Endothelial cell (in vitro differentiated cells): ENCODE measurements at regions not wholly inside any gene's neighbourhood (a gene's known extent, or its start where the extent isn't known, plus 50 kb on each side); places are given as distances from the start of the nearest gene placed in this dataset.
A peak's percentile ranks its signal among the peaks of the same experiment; 100 is the strongest.

Source experiments
- DNase-seq: peaks from one replicate; pipeline ENCODE4 v3.0.0; 2021; ENCODE audit warnings: low spot score
- H3K27ac Mint-ChIP-seq: one replicate; pipeline ENCODE4 v1.8.0; 2021; ENCODE audit warnings: mixed read lengths, inconsistent platforms; ENCODE audit not compliant: unreplicated experiment
- H3K27me3 Mint-ChIP-seq: one replicate; pipeline ENCODE4 v1.8.0; 2021; ENCODE audit warnings: mild to moderate bottlenecking, moderate library complexity, mixed read lengths, inconsistent platforms; ENCODE audit not compliant: unreplicated experiment
- H3K36me3 Mint-ChIP-seq: one replicate; pipeline ENCODE4 v1.8.0; 2021; ENCODE audit warnings: mild to moderate bottlenecking, low read depth, mixed read lengths, inconsistent platforms; ENCODE audit not compliant: unreplicated experiment
- H3K4me1 Mint-ChIP-seq: one replicate; pipeline ENCODE4 v1.8.0; 2021; ENCODE audit warnings: mild to moderate bottlenecking, mixed read lengths, inconsistent platforms; ENCODE audit not compliant: unreplicated experiment
- H3K4me3 Mint-ChIP-seq: one replicate; pipeline ENCODE4 v1.8.0; 2021; ENCODE audit warnings: mild to moderate bottlenecking, mixed read lengths, inconsistent platforms; ENCODE audit not compliant: unreplicated experiment
- H3K9me3 Mint-ChIP-seq: one replicate; pipeline ENCODE4 v1.8.0; 2021; ENCODE audit warnings: mixed read lengths, inconsistent platforms; ENCODE audit not compliant: unreplicated experiment
- TF ChIP-seq, protein P1 (sequence below): fragments of 200-600 bp; sonication (generic); IDR thresholded peaks from one replicate; pipeline ENCODE4 v1.5.0; 2021; ENCODE audit warnings: antibody characterized with exemption; ENCODE audit not compliant: unreplicated experiment

GRCh38 chr20:51223183-51223720 is 200.3 kb upstream of the KCNG1 start:
- H3K27me3 Mint-ChIP-seq = peaks cover 7% of the 10 kb centered on the region
- H3K4me3 Mint-ChIP-seq = no peak overlapping the region
- H3K36me3 Mint-ChIP-seq = no peaks in the 10 kb centered on the region
- no peaks in the 10 kb centered on the region for H3K4me1 Mint-ChIP-seq
- DNase-seq = no peak
- no peak overlapping the region for H3K27ac Mint-ChIP-seq
- TF ChIP-seq, protein P1, sequence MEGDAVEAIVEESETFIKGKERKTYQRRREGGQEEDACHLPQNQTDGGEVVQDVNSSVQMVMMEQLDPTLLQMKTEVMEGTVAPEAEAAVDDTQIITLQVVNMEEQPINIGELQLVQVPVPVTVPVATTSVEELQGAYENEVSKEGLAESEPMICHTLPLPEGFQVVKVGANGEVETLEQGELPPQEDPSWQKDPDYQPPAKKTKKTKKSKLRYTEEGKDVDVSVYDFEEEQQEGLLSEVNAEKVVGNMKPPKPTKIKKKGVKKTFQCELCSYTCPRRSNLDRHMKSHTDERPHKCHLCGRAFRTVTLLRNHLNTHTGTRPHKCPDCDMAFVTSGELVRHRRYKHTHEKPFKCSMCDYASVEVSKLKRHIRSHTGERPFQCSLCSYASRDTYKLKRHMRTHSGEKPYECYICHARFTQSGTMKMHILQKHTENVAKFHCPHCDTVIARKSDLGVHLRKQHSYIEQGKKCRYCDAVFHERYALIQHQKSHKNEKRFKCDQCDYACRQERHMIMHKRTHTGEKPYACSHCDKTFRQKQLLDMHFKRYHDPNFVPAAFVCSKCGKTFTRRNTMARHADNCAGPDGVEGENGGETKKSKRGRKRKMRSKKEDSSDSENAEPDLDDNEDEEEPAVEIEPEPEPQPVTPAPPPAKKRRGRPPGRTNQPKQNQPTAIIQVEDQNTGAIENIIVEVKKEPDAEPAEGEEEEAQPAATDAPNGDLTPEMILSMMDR = no peak
- no peaks in the 10 kb centered on the region for H3K9me3 Mint-ChIP-seq

GRCh38 chr20:51221791-51222408 is 199.0 kb upstream of the KCNG1 start:
- H3K4me3 Mint-ChIP-seq = no peak overlapping the region
- DNase-seq = no peak
- no peaks in the 10 kb centered on the region for H3K36me3 Mint-ChIP-seq
- peaks cover 3% of the 10 kb centered on the region for H3K27me3 Mint-ChIP-seq
- TF ChIP-seq, protein P1 = no peak
- no peak overlapping the region for H3K27ac Mint-ChIP-seq
- no peaks in the 10 kb centered on the region for H3K9me3 Mint-ChIP-seq
- no peaks in the 10 kb centered on the region for H3K4me1 Mint-ChIP-seq

DNA sequence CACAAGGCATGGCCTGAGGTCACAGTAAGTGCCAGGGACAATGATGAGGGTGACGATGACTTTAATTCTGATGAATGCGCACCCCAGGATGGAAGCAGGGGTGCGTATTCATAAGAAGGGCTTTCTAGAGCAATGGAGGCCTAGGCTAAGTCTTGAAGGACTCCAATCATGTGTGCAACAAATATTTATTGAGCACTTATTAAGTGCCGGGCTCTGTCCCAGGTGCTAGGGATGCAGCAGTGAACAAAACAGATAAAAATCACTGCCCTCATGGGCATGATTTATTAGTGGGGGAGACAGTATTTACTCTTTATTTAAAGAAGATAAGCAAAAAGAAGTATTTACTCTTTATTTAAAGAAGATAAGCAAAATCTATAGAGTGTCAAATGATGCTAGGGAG is 198.2 kb upstream of the KCNG1 start:
- DNase-seq = no peak
- TF ChIP-seq, protein P1 = no peak
- no peaks in the 10 kb centered on the region for H3K9me3 Mint-ChIP-seq
- peaks cover 5% of the 10 kb centered on the region for H3K36me3 Mint-ChIP-seq
- H3K4me3 Mint-ChIP-seq = no peak overlapping the region
- peaks cover 3% of the 10 kb centered on the region for H3K27me3 Mint-ChIP-seq
- H3K27ac Mint-ChIP-seq = no peak overlapping the region
- H3K4me1 Mint-ChIP-seq = no peaks in the 10 kb centered on the region

GRCh38 chr20:51220293-51220706 is 197.4 kb upstream of the KCNG1 start:
- no peaks in the 10 kb centered on the region for H3K9me3 Mint-ChIP-seq
- H3K4me3 Mint-ChIP-seq = peak overlapping the region; percentile 1
- no peak overlapping the region for H3K27ac Mint-ChIP-seq
- no peaks in the 10 kb centered on the region for H3K4me1 Mint-ChIP-seq
- peaks cover 5% of the 10 kb centered on the region for H3K36me3 Mint-ChIP-seq
- peaks cover 3% of the 10 kb centered on the region for H3K27me3 Mint-ChIP-seq
- TF ChIP-seq, protein P1 = peak; percentile 85
- peak; percentile 54 for DNase-seq

GRCh38 chr20:51219544-51219943 is 196.6 kb upstream of the KCNG1 start:
- Mint-ChIP-seq H3K4me3 (no peak overlapping the region), H3K4me1 (no peaks in the 10 kb centered on the region), H3K27me3 (peaks cover 3% of the 10 kb centered on the region), H3K36me3 (peaks cover 5% of the 10 kb centered on the region), H3K9me3 (no peaks in the 10 kb centered on the region), H3K27ac (no peak overlapping the region)
- TF ChIP-seq, protein P1 = no peak
- DNase-seq = no peak
